CD4-positive, alpha-beta memory T cell (primary cell): ENCODE measurements at regions not wholly inside any gene's neighbourhood (a gene's known extent, or its start where the extent isn't known, plus 50 kb on each side); places are given as distances from the start of the nearest gene placed in this dataset.

Experiments
- CTCF ChIA-PET: fragments of 350-600 bp; sonication (Branson Sonifier 250); formaldehyde crosslinking; loops from one replicate; lab custom pipeline; 2021; ENCODE audit warnings: inconsistent platforms; ENCODE audit not compliant: partially characterized antibody; lab: Charles Lee
- POLR2A ChIA-PET: fragments of 350-600 bp; sonication (Branson Sonifier 250); formaldehyde crosslinking; loops from one replicate; lab custom pipeline; 2021; ENCODE audit not compliant: partially characterized antibody; lab: Charles Lee
- DNase-seq, 5 donors: peaks; one replicate each; pipeline versions ENCODE4 v3.0.0 to v3.0.0-alpha.2; 2020 to 2022; ENCODE audit warnings: mixed read lengths in 1 of 5
- H3K27ac ChIP-seq: one replicate; pipeline ENCODE4 v1.7.0; 2013; ENCODE audit warnings: low read depth, low read length
- H3K27me3 ChIP-seq: 2 replicates; pipeline ENCODE4 v1.7.0; 2013; ENCODE audit warnings: mild to moderate bottlenecking, low read length, moderate library complexity; ENCODE audit not compliant: insufficient read depth
- H3K36me3 ChIP-seq: 2 replicates; pipeline ENCODE4 v1.7.0; 2013; ENCODE audit warnings: mild to moderate bottlenecking, low read length, moderate library complexity; ENCODE audit not compliant: insufficient read depth
- H3K4me1 ChIP-seq: 2 replicates; pipeline ENCODE4 v1.7.0; 2013; ENCODE audit warnings: mild to moderate bottlenecking, low read length, moderate library complexity; ENCODE audit not compliant: insufficient read depth
- H3K4me3 ChIP-seq, 2 donors: one replicate each; pipeline ENCODE4 v1.7.0; 2013; ENCODE audit warnings: low read length in 2 of 2, mild to moderate bottlenecking in 1 of 2
- H3K9me3 ChIP-seq, 2 donors: one replicate each; pipeline ENCODE4 v1.7.0; 2013; ENCODE audit warnings: low read length in 2 of 2, control low read depth in 1 of 2; ENCODE audit not compliant: control insufficient read depth in 1 of 2
- H3K27ac Mint-ChIP-seq, 7 donors: one replicate each; pipeline ENCODE4 v1.8.0; 2020 to 2021; ENCODE audit warnings: mixed read lengths in 7 of 7, mild to moderate bottlenecking in 6 of 7, inconsistent platforms in 3 of 7, moderate library complexity in 3 of 7
- H3K27me3 Mint-ChIP-seq, 2 donors: one replicate each; pipeline ENCODE4 v1.8.0; 2020 to 2021; ENCODE audit warnings: mixed read lengths in 2 of 2
- H3K36me3 Mint-ChIP-seq, 2 donors: one replicate each; pipeline ENCODE4 v1.8.0; 2020 to 2021; ENCODE audit warnings: mixed read lengths in 2 of 2, inconsistent platforms in 1 of 2, mild to moderate bottlenecking in 1 of 2
- H3K4me1 Mint-ChIP-seq, 4 donors: one replicate each; pipeline ENCODE4 v1.8.0; 2020 to 2021; ENCODE audit warnings: mixed read lengths in 4 of 4, mild to moderate bottlenecking in 1 of 4
- H3K4me3 Mint-ChIP-seq, 8 donors: one replicate each; pipeline ENCODE4 v1.8.0; 2020 to 2021; ENCODE audit warnings: mixed read lengths in 8 of 8, mild to moderate bottlenecking in 7 of 8, moderate library complexity in 6 of 8, inconsistent platforms in 3 of 8
- H3K9me3 Mint-ChIP-seq, 8 donors: one replicate each; pipeline ENCODE4 v1.8.0; 2020 to 2021; ENCODE audit warnings: mixed read lengths in 8 of 8, mild to moderate bottlenecking in 5 of 8, inconsistent platforms in 3 of 8, moderate library complexity in 1 of 8
- intact Hi-C: fragments of 100-400 bp; cut with micrococcal nuclease; formaldehyde crosslinking; loops from one replicate; pipeline ENCODE4 v1.15.1; 2023

DNA sequence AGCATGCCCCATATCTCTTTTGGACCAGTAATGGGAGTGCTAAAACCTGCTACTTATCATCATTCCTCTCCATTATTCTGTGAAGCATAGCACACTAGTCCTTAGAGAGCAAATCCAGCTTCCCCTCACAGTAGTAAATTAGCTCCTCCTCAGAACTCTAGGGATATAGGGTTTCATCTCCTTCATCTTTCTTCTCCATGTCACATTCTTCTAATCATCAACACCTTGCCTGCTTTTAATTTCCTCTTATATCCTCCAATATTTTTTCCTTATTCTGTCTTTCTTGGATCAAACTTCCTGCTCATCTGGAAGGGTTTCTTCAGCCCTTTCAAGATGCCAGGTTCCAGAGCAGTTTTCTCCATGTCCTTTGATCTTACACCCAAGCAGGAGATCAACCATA is 321.4 kb upstream of the ACVR2A start:
- ChIA-PET CTCF (interaction anchor here (0.9 kb wide), 1 partner anchor 12 kb away, joined by 4 read pairs; no protein-coding TSS in a partner anchor), POLR2A (no interaction called here)
- Mint-ChIP-seq H3K4me3 (no peak overlapping the region), H3K27ac (no peak overlapping the region), H3K9me3 (peaks cover 0 to 4% (median 0%) of the 10 kb centered on the region in 8 donors), H3K36me3 (no peaks in the 10 kb centered on the region), H3K4me1 (peaks cover 15 to 44% (median 34%) of the 10 kb centered on the region in 4 donors), H3K27me3 (no peaks in the 10 kb centered on the region)
- Histone ChIP-seq H3K27ac (no peak overlapping the region), H3K4me1 (peaks cover 16% of the 10 kb centered on the region), H3K9me3 (no peaks in the 10 kb centered on the region), H3K4me3 (no peak overlapping the region), H3K36me3 (no peaks in the 10 kb centered on the region), H3K27me3 (no peaks in the 10 kb centered on the region)
- DNase-seq, result no peak
- intact Hi-C loops, result no loop called here

DNA sequence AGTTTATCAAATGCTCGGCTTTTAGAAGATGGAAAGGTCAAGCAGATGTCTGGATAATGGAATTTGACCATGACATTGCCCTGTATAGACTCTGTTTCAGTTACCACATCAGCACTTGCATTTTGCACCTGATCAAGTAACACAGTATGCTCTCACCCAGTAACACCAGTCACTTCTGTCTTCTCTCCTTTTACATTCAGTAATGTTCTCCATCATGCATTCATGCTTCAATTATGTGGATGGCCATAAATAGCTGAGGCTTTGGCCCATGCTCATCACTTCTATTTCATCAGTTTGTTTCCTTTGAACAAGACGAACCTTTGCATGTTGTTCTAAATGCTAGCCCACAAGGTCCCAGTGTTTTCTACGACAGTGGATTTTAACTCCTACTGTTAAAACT is 322.9 kb upstream of the ACVR2A start:
- H3K4me3 Mint-ChIP-seq, result no peak overlapping the region
- CTCF ChIA-PET, result interaction anchor here (1.6 to 1.7 kb wide), 2 partner anchors 14 to 23 kb away, joined by 3 to 6 read pairs; no protein-coding TSS in a partner anchor
- H3K27ac ChIP-seq, result no peak overlapping the region
- no peaks in the 10 kb centered on the region for H3K36me3 ChIP-seq
- H3K9me3 ChIP-seq, result no peaks in the 10 kb centered on the region
- POLR2A ChIA-PET, result no interaction called here
- peaks cover 15 to 44% (median 33%) of the 10 kb centered on the region in 4 donors for H3K4me1 Mint-ChIP-seq
- no peaks in the 10 kb centered on the region for H3K27me3 Mint-ChIP-seq
- no peaks in the 10 kb centered on the region for H3K36me3 Mint-ChIP-seq
- intact Hi-C loops, result no loop called here
- H3K4me1 ChIP-seq, result peaks cover 16% of the 10 kb centered on the region
- no peaks in the 10 kb centered on the region for H3K27me3 ChIP-seq
- no peak overlapping the region for H3K27ac Mint-ChIP-seq
- no peak for DNase-seq
- peaks cover 0 to 4% (median 0%) of the 10 kb centered on the region in 8 donors for H3K9me3 Mint-ChIP-seq
- no peak overlapping the region for H3K4me3 ChIP-seq

DNA sequence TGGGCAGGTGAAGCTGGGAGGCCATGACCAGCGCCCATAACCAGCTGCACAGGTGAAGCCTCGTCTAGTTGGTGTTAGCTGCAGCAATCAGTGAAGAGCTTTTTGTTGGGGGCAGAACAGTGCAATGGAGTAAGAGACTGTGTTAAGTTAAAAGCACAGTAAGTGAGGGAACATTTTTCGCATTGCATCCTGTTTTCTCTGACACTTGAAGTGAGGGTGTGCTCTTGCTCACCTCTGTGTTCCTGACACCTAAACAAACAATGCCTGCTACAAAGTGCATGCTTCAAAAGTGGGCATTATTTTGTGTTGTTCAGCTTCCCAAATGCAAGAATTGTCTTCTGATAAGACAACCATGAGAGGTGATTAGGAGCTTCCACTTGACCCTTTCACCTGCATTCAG is 324.0 kb upstream of the ACVR2A start:
- H3K4me3 ChIP-seq, result no peak overlapping the region
- H3K27ac ChIP-seq, result no peak overlapping the region
- intact Hi-C loops, result no loop called here
- no peaks in the 10 kb centered on the region for H3K36me3 ChIP-seq
- Mint-ChIP-seq H3K4me1 (peaks cover 8 to 36% (median 25%) of the 10 kb centered on the region in 4 donors), H3K27ac (no peak overlapping the region), H3K4me3 (peak overlapping the region in 1 of 8 donors; percentile 24), H3K36me3 (no peaks in the 10 kb centered on the region), H3K27me3 (no peaks in the 10 kb centered on the region), H3K9me3 (peaks cover 0 to 4% (median 0%) of the 10 kb centered on the region in 8 donors)
- no peaks in the 10 kb centered on the region for H3K27me3 ChIP-seq
- CTCF ChIA-PET, result interaction anchor here (1.6 to 1.7 kb wide), 2 partner anchors 13 to 22 kb away, joined by 3 to 6 read pairs; no protein-coding TSS in a partner anchor
- H3K9me3 ChIP-seq, result no peaks in the 10 kb centered on the region
- H3K4me1 ChIP-seq, result peaks cover 8% of the 10 kb centered on the region
- no peak for DNase-seq
- POLR2A ChIA-PET, result no interaction called here

DNA sequence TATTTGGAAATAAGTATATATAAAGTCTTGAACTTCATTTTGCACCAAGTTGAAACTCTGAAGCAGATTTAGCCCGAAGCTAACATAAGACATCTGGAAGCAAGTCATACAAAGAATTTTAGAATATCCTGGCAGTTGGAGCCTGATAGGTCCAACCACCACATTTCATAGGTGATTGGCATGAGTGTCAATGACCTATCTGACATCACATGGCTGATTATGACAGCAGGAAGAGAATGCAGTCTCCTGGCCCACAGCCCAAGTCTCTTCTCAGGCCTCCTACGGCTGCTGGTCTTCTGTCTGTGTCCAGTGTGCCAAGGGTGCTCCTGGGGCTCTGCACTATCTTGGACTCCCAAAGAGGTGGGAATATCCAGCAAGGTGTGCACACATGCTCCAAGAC is 325.7 kb upstream of the ACVR2A start:
- Mint-ChIP-seq H3K27ac (no peak overlapping the region), H3K4me1 (peaks cover 2 to 29% (median 20%) of the 10 kb centered on the region in 4 donors), H3K27me3 (no peaks in the 10 kb centered on the region), H3K9me3 (peaks cover 0 to 4% (median 0%) of the 10 kb centered on the region in 8 donors), H3K4me3 (no peak overlapping the region), H3K36me3 (no peaks in the 10 kb centered on the region)
- Histone ChIP-seq H3K27ac (no peak overlapping the region), H3K4me1 (no peaks in the 10 kb centered on the region), H3K9me3 (no peaks in the 10 kb centered on the region), H3K4me3 (no peak overlapping the region), H3K27me3 (no peaks in the 10 kb centered on the region), H3K36me3 (no peaks in the 10 kb centered on the region)
- ChIA-PET POLR2A (no interaction called here), CTCF (no interaction called here)
- no peak for DNase-seq
- intact Hi-C loops, result no loop called here

DNA sequence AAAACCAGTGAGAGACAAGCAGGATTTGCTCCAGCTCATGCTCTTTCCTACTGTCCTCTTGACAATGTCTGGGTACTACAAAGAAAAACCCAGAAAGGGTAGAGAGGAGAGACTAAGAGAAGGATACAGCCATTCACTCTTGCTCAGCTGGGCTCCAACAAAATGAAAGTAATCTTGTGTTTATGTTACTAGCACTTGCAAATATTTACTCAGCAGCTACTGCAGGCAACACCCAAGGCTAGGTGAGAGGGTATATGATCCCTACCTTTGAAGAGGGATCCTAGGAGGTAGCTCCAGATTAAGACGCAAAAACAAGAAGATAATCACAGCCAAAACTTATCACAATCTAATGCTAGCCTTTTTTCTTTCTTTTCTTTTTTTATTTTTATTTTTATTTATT is 329.6 kb upstream of the ACVR2A start:
- peaks cover 8 to 31% (median 13%) of the 10 kb centered on the region in 4 donors for H3K4me1 Mint-ChIP-seq
- no peaks in the 10 kb centered on the region for H3K36me3 Mint-ChIP-seq
- ChIA-PET CTCF (no interaction called here), POLR2A (no interaction called here)
- no peaks in the 10 kb centered on the region for H3K27me3 ChIP-seq
- H3K36me3 ChIP-seq, result no peaks in the 10 kb centered on the region
- no peaks in the 10 kb centered on the region for H3K27me3 Mint-ChIP-seq
- H3K9me3 Mint-ChIP-seq, result peaks cover 0 to 4% (median 0%) of the 10 kb centered on the region in 8 donors
- no peaks in the 10 kb centered on the region for H3K4me1 ChIP-seq
- intact Hi-C loops, result no loop called here
- H3K4me3 ChIP-seq, result no peak overlapping the region
- no peak overlapping the region for H3K27ac Mint-ChIP-seq
- no peak for DNase-seq
- H3K9me3 ChIP-seq, result no peaks in the 10 kb centered on the region
- H3K27ac ChIP-seq, result no peak overlapping the region
- H3K4me3 Mint-ChIP-seq, result no peak overlapping the region

DNA sequence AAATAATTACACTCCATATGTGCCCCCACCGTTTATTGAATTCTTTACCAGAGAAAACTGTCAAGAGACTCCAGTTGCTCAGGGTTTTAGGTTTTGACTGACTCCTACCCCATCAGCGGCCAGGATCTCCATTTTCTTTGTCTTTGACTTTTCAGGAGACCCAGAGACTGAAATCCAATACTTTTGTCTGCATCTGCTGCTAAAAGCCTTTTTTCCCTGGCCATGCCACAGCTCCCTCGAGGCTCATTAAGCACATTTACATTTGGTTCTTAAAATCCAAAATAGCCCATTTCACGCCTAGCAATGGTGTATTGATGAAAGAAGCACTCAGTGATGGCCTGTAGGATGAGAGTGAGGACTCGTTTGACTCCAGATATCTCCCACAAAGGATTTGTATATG is 332.6 kb upstream of the ACVR2A start:
- Mint-ChIP-seq H3K4me1 (peaks cover 8 to 30% (median 13%) of the 10 kb centered on the region in 4 donors), H3K9me3 (peaks cover 0 to 5% (median 0%) of the 10 kb centered on the region in 8 donors), H3K27me3 (no peaks in the 10 kb centered on the region), H3K4me3 (no peak overlapping the region), H3K36me3 (no peaks in the 10 kb centered on the region), H3K27ac (no peak overlapping the region)
- intact Hi-C loops, result no loop called here
- H3K36me3 ChIP-seq, result no peaks in the 10 kb centered on the region
- ChIA-PET CTCF (interaction anchor here (1.2 to 1.5 kb wide), 2 partner anchors 12 to 75 kb away, joined by 3 to 4 read pairs; no protein-coding TSS in a partner anchor), POLR2A (interaction anchor here (0.6 kb wide), 1 partner anchor 21 kb away, joined by 3 read pairs; no protein-coding TSS in a partner anchor)
- DNase-seq, result no peak
- no peaks in the 10 kb centered on the region for H3K9me3 ChIP-seq
- H3K27ac ChIP-seq, result no peak overlapping the region
- H3K4me3 ChIP-seq, result no peak overlapping the region
- H3K27me3 ChIP-seq, result no peaks in the 10 kb centered on the region
- H3K4me1 ChIP-seq, result no peaks in the 10 kb centered on the region

DNA sequence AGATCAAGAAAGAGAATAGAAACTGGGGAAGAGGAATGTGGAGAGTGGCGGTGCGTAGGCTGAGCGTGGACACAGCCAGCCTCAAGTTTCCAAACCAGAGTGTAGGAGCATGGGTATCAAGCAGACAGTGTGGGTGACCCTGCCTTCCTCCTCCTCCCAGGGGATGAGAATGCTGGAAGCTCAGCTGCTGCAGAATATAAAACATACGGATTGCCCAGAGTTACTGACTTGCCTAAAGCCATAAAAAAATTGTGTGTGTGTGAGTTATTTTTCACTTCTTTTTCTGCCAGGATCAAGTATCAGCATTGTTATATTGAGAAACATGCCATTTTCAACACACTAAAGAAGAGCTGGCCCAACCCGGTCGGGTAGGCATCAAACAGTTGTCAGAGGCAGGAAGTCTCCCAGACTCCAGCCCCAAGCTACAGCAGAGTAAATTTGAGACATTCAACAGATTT is 333.3 kb upstream of the ACVR2A start:
- Mint-ChIP-seq H3K27ac (peak overlapping the region in 1 of 7 donors; percentile 20), H3K4me1 (peaks cover 8 to 30% (median 13%) of the 10 kb centered on the region in 4 donors), H3K36me3 (no peaks in the 10 kb centered on the region), H3K9me3 (peaks cover 0 to 5% (median 0%) of the 10 kb centered on the region in 8 donors), H3K4me3 (peak overlapping the region in 3 of 8 donors; percentile 0 to 48 (median 12)), H3K27me3 (no peaks in the 10 kb centered on the region)
- Histone ChIP-seq H3K36me3 (no peaks in the 10 kb centered on the region), H3K4me1 (no peaks in the 10 kb centered on the region), H3K9me3 (no peaks in the 10 kb centered on the region), H3K27ac (no peak overlapping the region), H3K27me3 (no peaks in the 10 kb centered on the region), H3K4me3 (no peak overlapping the region)
- ChIA-PET CTCF (interaction anchor here (1.2 to 1.5 kb wide), 2 partner anchors 13 to 76 kb away, joined by 3 to 4 read pairs; no protein-coding TSS in a partner anchor), POLR2A (interaction anchor here (0.6 kb wide), 1 partner anchor 20 kb away, joined by 3 read pairs; no protein-coding TSS in a partner anchor)
- intact Hi-C loops, result no loop called here
- peak in 1 of 5 donors; percentile 6 for DNase-seq
